GM19468 (cell line): ENCODE measurements at regions not wholly inside any gene's neighbourhood (a gene's known extent, or its start where the extent isn't known, plus 50 kb on each side); places are given as distances from the start of the nearest gene placed in this dataset.

ENCODE experiments used
- ATAC-seq: cut with Tn5 transposase; IDR thresholded peaks from one replicate; pipeline ENCODE4 v1.9.1; 2021; ENCODE audit warnings: mild to moderate bottlenecking, moderate library complexity, moderate number of reproducible peaks; ENCODE audit not compliant: unreplicated experiment; ENCODE audit errors: extremely low read depth

DNA sequence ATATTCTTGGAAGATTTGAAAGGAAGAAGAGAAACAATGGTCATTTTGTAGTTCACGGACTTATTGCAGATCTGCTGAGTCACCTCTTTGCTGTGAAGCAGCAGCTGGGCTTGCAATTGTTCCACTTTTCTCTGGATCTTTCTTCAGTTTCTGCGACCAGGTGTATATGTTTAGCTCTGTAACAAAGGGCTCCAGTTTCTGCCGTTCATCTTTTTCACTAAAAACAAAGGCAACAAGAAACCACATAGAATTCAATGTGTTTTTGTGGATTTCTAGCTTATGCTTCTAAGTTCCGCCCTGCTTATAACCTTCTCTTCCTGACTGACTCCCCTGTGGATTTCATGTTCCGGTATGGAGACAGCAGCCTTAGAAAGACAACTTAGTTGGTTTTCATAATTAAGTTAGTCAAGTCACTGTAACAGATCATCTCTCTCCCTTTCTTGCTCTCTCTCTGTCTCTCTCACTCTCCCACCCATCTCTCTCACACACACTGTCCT is 121.6 kb upstream of the EPHA5 start:
- ATAC-seq: no peak

DNA sequence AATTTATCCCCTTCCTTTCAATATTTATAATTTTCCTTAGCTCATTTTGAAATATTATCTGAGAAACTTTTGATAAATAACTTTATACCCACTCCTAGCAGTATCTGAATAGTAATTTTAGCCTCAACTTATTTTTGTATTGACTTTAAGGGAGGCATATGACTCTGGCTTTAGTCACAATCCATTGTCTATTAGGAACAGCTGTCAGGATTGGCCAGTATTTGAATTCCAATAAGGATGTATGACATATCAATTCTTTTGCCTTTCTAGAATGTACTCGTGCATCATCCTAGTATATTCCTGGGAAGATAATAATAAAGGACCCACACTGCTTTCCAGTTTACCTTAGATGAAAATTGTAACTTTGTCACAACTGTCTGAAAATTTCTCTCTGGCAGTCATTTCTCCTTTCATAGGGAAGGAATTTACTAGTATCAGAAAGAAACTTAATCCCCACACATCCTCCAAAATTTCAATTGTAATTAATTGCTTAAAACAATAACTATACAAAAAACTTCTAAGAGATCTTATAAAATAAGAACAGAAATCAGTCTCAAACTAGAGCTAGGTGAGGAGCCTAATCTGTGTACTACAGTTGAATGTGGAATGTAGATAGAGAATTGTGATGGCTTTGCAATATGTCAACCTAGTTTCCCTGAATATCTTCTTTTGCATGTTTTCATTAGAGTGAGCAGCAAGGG is 121.0 kb upstream of the EPHA5 start:
- ATAC-seq: no peak

DNA sequence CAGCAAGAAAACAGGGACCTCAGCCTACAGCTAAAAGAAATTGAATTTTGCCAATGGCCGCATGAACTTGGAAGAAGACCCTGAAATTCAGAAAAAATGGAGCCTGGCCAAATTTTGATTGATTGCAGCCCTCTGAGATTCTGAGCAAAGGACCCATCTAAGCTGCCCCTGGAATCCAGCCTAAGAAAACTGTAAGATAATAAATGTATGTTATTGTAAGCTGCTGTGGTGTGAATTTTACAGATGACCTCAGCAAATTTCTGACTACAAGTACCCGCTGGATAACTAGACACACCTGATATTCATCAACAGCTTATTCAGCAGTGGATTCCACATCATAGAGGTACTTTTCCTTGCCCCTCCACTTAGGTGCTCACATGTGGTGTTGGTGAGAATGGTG is 119.5 kb upstream of the EPHA5 start:
- ATAC-seq: no peak

DNA sequence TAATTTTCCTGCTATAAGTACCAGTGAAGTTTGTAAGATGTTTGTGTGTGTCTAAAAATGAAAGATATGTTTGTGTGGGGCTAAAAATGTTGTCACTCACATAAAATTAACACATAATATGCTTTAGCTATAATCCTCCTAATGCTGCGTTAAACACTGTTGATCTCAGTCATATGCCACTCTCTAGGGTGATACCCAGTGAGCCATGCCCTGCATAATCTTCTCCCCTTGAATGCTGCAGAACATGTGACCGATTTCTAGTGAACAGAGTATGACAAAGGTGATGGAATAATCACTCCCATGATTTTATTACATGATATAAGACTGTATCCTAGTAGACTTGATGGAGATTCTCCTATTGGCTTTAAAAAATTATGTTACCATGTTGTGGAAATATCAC is 119.1 kb upstream of the EPHA5 start:
- no peak for ATAC-seq

DNA sequence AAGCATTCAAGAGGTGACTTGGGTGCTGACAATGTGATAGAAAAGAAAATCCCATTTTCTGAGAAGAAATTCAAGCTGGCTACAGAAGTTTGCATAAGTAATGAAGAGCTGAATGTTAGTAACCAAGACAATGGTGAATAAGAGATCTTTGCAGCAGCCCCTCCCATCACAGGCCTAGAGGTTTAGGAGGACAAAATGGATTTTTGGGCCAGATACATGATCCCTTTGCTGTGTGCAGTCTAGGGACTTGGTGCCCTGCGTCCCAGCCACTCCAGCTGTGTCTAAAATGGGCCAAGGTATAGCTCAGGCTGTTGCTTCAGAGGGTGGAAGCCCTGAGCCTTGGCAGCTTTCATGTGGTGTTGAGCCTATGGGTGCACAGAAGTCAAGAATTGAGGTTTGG is 107.0 kb upstream of the EPHA5 start:
- ATAC-seq: no peak

DNA sequence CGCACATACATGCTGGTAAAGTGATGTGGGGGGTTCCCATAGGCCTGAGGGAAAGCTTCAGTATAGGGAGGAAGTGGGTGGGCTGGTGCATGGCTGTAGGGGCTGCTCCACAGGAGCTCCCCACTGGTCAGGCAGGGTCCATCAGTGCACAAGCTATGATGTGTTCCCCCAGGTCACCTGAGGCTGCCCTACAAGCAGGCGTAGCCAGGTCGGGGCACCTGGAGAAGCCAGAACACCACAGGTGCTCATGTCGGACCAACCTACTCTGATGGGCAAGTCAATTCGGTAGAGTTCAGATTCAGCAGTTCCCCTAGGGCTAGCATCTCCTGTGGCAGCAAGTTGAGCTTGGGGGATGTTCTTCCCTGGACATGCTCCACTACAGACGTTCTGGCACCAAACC is 103.3 kb upstream of the EPHA5 start:
- ATAC-seq: no peak

DNA sequence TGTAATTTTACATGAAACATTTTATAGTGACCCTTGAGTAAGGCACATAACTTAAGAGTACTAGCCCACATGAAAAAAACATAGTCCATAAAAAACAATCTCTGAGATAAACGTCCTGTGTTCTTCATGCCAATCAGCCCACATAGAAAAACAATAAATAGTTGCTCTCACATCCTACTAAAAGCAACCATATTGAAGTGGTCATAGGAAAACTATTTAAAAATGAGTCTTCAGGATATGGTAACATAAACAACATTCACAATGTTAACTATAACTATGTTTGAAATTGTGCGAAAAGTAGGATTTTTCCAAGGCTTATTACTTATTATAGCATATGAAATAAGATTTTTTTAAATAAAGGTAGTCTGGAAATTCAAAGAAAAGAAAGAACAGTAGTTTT is 77.1 kb upstream of the EPHA5 start:
- no peak for ATAC-seq

DNA sequence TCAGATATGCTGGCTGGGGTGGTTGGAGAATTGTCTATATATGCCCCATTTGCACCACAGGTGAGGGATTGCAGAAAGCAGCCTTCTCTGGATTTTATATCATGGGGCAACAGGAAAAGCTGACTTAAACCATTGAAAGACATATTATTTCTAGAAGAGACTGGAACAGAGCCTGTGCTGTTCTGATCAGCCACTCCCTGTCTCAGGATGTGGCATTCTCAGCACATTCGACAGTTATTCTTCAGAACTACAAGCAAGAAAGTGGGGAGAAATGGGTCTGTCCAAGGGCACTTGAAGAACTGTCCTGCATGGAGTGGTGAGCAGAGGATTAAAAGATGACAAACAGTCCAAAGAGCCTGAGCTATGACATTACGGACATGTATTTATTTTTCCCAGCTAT is 67.8 kb upstream of the EPHA5 start:
- ATAC-seq: no peak

DNA sequence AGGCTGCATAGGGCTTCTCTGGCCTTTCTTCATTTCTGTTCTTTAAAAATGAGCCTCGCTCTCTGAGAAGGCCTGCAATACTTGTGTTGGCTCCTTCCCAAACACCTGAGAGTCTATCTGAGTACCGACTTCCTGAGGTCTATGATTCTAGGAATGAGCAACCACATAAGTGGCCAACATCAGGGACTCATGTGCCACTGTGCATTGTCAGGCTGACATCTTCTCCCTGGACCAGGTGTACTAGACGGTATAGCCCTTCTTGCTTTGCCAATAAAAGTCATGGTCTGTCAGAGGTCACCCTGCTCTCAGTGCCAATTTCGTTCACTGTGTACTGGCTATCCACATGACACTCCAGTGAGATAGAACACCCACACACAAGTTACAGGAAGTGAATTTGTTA is 67.4 kb upstream of the EPHA5 start:
- no peak for ATAC-seq

DNA sequence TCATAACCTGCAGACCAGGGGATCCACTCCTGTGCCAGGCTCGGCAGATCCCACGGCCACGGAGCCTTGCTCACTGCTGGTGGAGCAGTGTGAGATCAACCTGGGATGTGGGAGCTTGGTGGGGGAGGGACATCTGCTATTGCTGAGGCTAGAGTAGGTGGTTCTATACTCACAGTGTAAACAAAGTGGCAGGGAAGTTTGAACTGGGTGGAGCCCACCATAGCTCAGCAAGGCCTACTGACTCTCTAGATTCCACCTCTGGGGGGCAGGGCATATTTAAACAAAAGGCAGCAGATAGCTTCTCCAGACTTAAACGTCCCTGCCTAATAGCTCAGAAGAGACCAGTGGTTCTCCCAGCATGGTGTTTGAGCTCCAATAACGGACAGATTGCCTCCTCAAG is 54.7 kb upstream of the EPHA5 start:
- ATAC-seq: no peak
